ENCODE measurements at regions not wholly inside any gene's neighbourhood (a gene's known extent, or its start where the extent isn't known, plus 50 kb on each side); places are given as distances from the start of the nearest gene placed in this dataset.

DNA sequence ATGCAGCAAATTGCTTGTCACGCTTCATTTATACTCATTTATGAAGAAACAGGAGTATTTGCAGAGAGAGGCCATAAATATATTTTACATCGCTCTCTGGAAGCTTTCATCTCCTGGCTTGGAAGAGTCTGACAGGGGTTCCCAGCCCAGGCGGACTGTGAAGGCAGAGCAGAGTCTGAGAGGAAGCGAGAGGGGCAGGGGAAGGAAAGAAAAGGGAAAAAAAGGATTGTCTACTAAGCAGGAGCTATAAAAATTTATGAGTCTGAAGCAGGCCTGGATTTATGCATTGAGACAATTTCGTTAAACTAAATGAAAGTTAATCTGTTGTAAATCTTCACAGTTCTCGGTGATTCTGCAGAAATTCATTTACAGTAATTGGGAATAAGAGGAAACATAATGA, 143.9 kb upstream of the GYPC start:
- H3K4me3 Mint-ChIP-seq: no peak overlapping the region
- H3K9me3 Mint-ChIP-seq: peaks cover 38% of the 10 kb centered on the region
- TF ChIP-seq, protein P1, sequence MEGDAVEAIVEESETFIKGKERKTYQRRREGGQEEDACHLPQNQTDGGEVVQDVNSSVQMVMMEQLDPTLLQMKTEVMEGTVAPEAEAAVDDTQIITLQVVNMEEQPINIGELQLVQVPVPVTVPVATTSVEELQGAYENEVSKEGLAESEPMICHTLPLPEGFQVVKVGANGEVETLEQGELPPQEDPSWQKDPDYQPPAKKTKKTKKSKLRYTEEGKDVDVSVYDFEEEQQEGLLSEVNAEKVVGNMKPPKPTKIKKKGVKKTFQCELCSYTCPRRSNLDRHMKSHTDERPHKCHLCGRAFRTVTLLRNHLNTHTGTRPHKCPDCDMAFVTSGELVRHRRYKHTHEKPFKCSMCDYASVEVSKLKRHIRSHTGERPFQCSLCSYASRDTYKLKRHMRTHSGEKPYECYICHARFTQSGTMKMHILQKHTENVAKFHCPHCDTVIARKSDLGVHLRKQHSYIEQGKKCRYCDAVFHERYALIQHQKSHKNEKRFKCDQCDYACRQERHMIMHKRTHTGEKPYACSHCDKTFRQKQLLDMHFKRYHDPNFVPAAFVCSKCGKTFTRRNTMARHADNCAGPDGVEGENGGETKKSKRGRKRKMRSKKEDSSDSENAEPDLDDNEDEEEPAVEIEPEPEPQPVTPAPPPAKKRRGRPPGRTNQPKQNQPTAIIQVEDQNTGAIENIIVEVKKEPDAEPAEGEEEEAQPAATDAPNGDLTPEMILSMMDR (IDR thresholded peaks at IDR 0.05): no peak
- DNase-seq: no peak
- H3K27ac Mint-ChIP-seq: no peak overlapping the region
- peaks cover 2% of the 10 kb centered on the region; the same call in 1 of the 2 replicates for H3K27me3 Mint-ChIP-seq (ENCODE audit: insufficient read depth)
- H3K4me1 Mint-ChIP-seq (ENCODE audit: low read depth): no peaks in the 10 kb centered on the region
- H3K36me3 Mint-ChIP-seq (ENCODE audit: low read depth): no peaks in the 10 kb centered on the region

DNA sequence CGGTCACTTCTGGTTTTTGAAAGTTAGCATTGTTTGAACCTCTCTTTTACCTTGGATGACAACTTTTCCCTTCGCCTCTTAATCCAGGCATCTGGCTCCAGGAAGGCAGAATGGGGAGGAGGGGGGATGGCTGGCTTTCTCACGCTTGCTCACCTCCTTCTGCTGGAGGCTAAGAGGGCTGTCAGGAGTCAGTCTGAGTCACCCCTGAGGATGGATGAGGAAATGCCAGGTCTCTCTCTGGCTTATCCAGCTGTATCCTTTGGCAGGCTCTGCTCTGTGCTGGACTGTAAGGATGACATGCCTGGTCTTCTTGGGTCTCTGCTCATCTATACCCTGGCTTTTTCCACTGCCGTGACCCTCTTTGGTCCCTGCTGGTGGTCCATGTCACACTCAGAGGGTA, 142.9 kb upstream of the GYPC start:
- TF ChIP-seq, protein P1 (IDR thresholded peaks at IDR 0.05): no peak
- Mint-ChIP-seq H3K27me3 (ENCODE audit: insufficient read depth) (peaks cover 2% of the 10 kb centered on the region; the same call in 1 of the 2 replicates), H3K36me3 (ENCODE audit: low read depth) (no peaks in the 10 kb centered on the region; the same call in 1 of the 2 replicates), H3K4me3 (no peak overlapping the region), H3K9me3 (peaks cover 36% of the 10 kb centered on the region), H3K4me1 (ENCODE audit: low read depth) (no peaks in the 10 kb centered on the region), H3K27ac (no peak overlapping the region)
- no peak for DNase-seq

DNA sequence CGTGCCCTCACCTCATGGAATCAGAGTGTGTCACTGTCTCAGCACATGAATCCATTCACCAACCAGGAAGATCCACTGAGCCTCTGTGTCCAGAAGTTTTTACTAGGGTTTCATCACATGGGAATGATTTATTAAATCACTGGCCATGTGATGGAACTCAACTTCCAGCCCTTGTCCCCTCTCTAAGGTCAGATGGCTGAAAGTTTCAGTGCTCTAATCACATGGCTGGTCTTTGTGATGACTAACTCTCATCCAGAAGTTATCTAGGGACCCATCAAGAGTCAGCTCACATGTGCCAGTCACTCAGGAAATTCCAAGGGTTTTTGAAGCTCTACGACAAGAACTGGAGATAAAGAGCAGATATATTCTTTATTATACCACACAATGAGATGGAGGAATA, 140.5 kb upstream of the GYPC start:
- Mint-ChIP-seq H3K9me3 (peaks cover 55% of the 10 kb centered on the region), H3K27me3 (ENCODE audit: insufficient read depth) (peaks cover 2% of the 10 kb centered on the region; the same call in 1 of the 2 replicates), H3K4me1 (ENCODE audit: low read depth) (no peaks in the 10 kb centered on the region), H3K27ac (no peak overlapping the region), H3K36me3 (ENCODE audit: low read depth) (no peaks in the 10 kb centered on the region; the same call in 1 of the 2 replicates), H3K4me3 (no peak overlapping the region)
- TF ChIP-seq, protein P1 (IDR thresholded peaks at IDR 0.05): no peak
- DNase-seq: no peak

DNA sequence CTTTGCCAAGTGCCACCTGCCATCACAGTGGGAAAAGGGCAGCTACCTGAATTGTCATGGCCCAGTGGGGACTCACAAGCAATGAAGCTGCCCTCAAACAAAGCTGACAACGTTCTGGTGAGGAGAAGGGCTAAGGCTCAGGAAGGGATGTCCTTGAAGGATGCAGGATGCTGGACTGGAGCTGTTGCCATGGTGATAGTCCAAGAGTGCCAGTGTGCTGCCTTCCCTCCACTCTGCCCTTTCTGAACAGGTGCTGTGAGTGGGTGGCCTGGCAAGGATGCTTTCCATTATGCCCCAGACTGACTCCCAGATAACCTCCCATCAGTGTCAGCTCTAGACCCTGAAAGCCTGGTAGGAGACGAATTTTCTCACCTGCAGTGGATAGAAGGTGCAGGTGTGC, 137.8 kb upstream of the GYPC start:
- no peak for DNase-seq
- no peaks in the 10 kb centered on the region; the same call in 1 of the 2 replicates for H3K36me3 Mint-ChIP-seq (ENCODE audit: low read depth)
- H3K27me3 Mint-ChIP-seq (ENCODE audit: insufficient read depth): no peaks in the 10 kb centered on the region
- peaks cover 54% of the 10 kb centered on the region for H3K9me3 Mint-ChIP-seq
- no peak overlapping the region for H3K4me3 Mint-ChIP-seq
- TF ChIP-seq, protein P1 (IDR thresholded peaks at IDR 0.05): no peak
- H3K4me1 Mint-ChIP-seq (ENCODE audit: low read depth): no peaks in the 10 kb centered on the region
- no peak overlapping the region for H3K27ac Mint-ChIP-seq

DNA sequence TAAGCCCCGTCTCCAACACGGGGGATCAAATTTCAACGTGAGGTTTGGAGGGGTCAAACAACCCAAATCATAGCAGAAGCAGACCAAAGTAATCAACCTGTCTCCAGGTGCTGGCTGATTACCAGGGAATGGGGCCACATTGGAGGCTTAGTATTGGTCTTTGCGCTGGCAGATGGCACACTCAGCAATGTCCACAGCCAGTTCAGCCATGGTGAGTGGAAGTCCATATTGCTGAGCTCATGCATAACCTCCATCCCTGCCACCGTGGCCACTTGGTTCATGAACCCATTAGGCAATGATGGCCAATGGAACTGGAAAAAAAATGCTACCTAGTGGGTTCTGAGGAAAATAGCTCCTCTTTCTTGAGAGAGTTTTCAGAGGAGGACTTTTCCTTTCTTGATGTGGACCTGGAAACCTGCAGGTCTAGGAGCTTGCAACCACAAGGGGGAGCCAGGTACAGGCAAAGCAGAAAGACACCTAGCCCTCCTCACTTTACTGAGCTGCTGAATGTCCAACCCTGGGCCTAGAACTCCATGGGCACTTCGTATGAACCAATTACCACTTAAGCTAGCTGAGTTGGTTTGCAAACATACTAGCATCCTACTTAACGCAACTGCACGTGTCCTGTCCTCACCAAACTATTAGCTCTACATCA, 128.0 kb upstream of the GYPC start:
- Mint-ChIP-seq H3K9me3 (no peaks in the 10 kb centered on the region; the same call in 1 of the 2 replicates), H3K27me3 (ENCODE audit: insufficient read depth) (no peaks in the 10 kb centered on the region), H3K36me3 (ENCODE audit: low read depth) (no peaks in the 10 kb centered on the region), H3K4me1 (ENCODE audit: low read depth) (no peaks in the 10 kb centered on the region), H3K27ac (no peak overlapping the region), H3K4me3 (no peak overlapping the region)
- DNase-seq: peak; percentile 30
- TF ChIP-seq, protein P1 (IDR thresholded peaks at IDR 0.05): peak; percentile 74
